ENCODE measurements at regions not wholly inside any gene's neighbourhood (a gene's known extent, or its start where the extent isn't known, plus 50 kb on each side); places are given as distances from the start of the nearest gene placed in this dataset.

DNA sequence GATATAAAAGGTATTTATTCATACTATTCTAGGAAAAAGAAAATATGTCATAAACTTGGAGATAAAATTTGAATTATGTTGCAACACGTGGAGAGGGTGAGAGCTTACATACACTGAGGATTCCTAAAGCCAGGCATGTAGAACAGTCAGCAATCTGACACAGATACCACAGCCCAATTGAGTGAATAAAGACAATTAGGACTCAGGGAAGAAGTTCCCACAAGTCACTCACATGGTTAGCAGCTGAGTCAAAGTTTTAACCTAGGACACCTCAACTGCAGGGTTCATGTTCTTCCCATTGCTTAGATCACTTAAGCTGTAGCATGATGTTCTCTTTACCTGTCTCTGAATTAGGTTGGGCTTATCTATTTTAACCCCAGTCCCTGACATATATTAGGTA, 189.5 kb downstream of the CMPK2 start:
- Histone ChIP-seq H3K79me2 (ENCODE audit: low read depth) (no peaks in the 10 kb centered on the region), H3K36me3 (ENCODE audit: low read depth) (no peaks in the 10 kb centered on the region), H3K27me3 (ENCODE audit: insufficient read depth, low read depth) (0 out of 2 replicates have a peak, but pooled peaks cover 9% of the 10 kb centered on the region), H3K9me2 (ENCODE audit: insufficient read depth) (no peaks in the 10 kb centered on the region), H4K20me1 (ENCODE audit: insufficient read depth) (no peaks in the 10 kb centered on the region), H3K27ac (no peak overlapping the region), H2AFZ (no peak overlapping the region), H3K4me1 (replicated peaks; ENCODE audit: insufficient read depth) (no peaks in the 10 kb centered on the region), H3K4me3 (no peak overlapping the region), H3K9me3 (ENCODE audit: insufficient read depth, low read depth) (no peaks in the 10 kb centered on the region), H3K4me2 (no peak overlapping the region), H3F3A (ENCODE audit: insufficient read depth, low read depth) (no peaks in the 10 kb centered on the region)
- ChIA-PET POLR2A (ENCODE audit: unreplicated experiment) (no interaction called here), CTCF (no interaction called here)
- no TSS peak for BruUV-seq (replicated peaks)
- no peak for DNase-seq
- intact Hi-C loops (cut with micrococcal nuclease; ENCODE audit: unreplicated experiment), result no loop called here
- TF ChIP-seq, protein P1, sequence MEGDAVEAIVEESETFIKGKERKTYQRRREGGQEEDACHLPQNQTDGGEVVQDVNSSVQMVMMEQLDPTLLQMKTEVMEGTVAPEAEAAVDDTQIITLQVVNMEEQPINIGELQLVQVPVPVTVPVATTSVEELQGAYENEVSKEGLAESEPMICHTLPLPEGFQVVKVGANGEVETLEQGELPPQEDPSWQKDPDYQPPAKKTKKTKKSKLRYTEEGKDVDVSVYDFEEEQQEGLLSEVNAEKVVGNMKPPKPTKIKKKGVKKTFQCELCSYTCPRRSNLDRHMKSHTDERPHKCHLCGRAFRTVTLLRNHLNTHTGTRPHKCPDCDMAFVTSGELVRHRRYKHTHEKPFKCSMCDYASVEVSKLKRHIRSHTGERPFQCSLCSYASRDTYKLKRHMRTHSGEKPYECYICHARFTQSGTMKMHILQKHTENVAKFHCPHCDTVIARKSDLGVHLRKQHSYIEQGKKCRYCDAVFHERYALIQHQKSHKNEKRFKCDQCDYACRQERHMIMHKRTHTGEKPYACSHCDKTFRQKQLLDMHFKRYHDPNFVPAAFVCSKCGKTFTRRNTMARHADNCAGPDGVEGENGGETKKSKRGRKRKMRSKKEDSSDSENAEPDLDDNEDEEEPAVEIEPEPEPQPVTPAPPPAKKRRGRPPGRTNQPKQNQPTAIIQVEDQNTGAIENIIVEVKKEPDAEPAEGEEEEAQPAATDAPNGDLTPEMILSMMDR (conservative IDR thresholded peaks at IDR 0.05), result no peak
- no peak for TF ChIP-seq EZH2 (IDR thresholded peaks at IDR 0.05; ENCODE audit: low read depth)

DNA sequence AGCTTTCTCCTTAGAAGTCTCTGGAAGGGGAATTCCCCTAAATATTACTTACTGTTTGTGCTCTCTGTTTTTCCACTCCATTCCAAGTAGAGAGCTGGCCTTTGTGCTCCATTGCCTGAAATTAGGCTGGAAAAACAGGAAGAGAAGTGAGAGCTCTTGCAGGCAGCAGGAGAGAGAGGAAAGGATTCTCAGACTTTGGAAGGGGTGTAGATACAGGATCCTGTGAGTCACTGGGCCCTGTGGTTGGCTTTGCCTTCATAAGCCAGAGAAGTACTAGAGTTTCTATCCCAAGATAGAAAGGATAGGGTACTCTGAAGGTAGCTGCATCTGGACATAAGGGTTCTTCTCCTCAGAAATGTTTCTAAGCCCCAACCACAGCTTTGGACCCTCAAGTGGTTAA, 188.9 kb downstream of the CMPK2 start:
- no peaks in the 10 kb centered on the region for H3K36me3 ChIP-seq (ENCODE audit: low read depth)
- no peak overlapping the region for H3K4me3 ChIP-seq
- H4K20me1 ChIP-seq (ENCODE audit: insufficient read depth), result no peaks in the 10 kb centered on the region
- intact Hi-C loops (cut with micrococcal nuclease; ENCODE audit: unreplicated experiment), result no loop called here
- no peaks in the 10 kb centered on the region for H3K9me3 ChIP-seq (ENCODE audit: insufficient read depth, low read depth)
- no peaks in the 10 kb centered on the region for H3K79me2 ChIP-seq (ENCODE audit: low read depth)
- H3K27ac ChIP-seq, result no peak overlapping the region
- H3F3A ChIP-seq (ENCODE audit: insufficient read depth, low read depth), result no peaks in the 10 kb centered on the region
- no TSS peak for BruUV-seq (replicated peaks)
- TF ChIP-seq EZH2 (IDR thresholded peaks at IDR 0.05; ENCODE audit: low read depth), result no peak
- TF ChIP-seq, protein P1 (conservative IDR thresholded peaks at IDR 0.05), result no peak
- no peak for DNase-seq
- H3K27me3 ChIP-seq (ENCODE audit: insufficient read depth, low read depth), result 0 out of 2 replicates have a peak, but pooled peaks cover 9% of the 10 kb centered on the region
- H3K4me2 ChIP-seq, result no peak overlapping the region
- H2AFZ ChIP-seq, result no peak overlapping the region
- H3K9me2 ChIP-seq (ENCODE audit: insufficient read depth), result no peaks in the 10 kb centered on the region
- H3K4me1 ChIP-seq (replicated peaks; ENCODE audit: insufficient read depth), result no peaks in the 10 kb centered on the region
- ChIA-PET POLR2A (ENCODE audit: unreplicated experiment) (no interaction called here), CTCF (no interaction called here)

- Histone ChIP-seq H3K4me3 (no peak overlapping the region), H3K4me1 (replicated peaks; ENCODE audit: insufficient read depth) (no peaks in the 10 kb centered on the region), H4K20me1 (ENCODE audit: insufficient read depth) (no peaks in the 10 kb centered on the region), H3K4me2 (no peak overlapping the region), H3F3A (ENCODE audit: insufficient read depth, low read depth) (no peaks in the 10 kb centered on the region), H3K36me3 (ENCODE audit: low read depth) (no peaks in the 10 kb centered on the region), H3K79me2 (ENCODE audit: low read depth) (no peaks in the 10 kb centered on the region), H3K9me3 (ENCODE audit: insufficient read depth, low read depth) (no peaks in the 10 kb centered on the region), H3K27me3 (ENCODE audit: insufficient read depth, low read depth) (no peaks in the 10 kb centered on the region), H3K27ac (no peak overlapping the region), H3K9me2 (ENCODE audit: insufficient read depth) (no peaks in the 10 kb centered on the region), H2AFZ (no peak overlapping the region)
- BruUV-seq (replicated peaks), result no TSS peak
- TF ChIP-seq EZH2 (IDR thresholded peaks at IDR 0.05; ENCODE audit: low read depth), result no peak
- TF ChIP-seq, protein P1 (conservative IDR thresholded peaks at IDR 0.05), result no peak
- no peak for DNase-seq
- ChIA-PET CTCF (no interaction called here), POLR2A (ENCODE audit: unreplicated experiment) (no interaction called here)
- intact Hi-C loops (cut with micrococcal nuclease; ENCODE audit: unreplicated experiment), result no loop called here
Measured at GRCh38 chr2:6679471-6679870, 186.2 kb downstream of the CMPK2 start.

All from PC-9 (cell line).